Endothelial cell of umbilical vein (primary cell): ENCODE measurements at regions not wholly inside any gene's neighbourhood (a gene's known extent, or its start where the extent isn't known, plus 50 kb on each side); places are given as distances from the start of the nearest gene placed in this dataset.

Experiments used
- CTCF ChIP-seq, 2 donors: IDR thresholded peaks; 1 replicate in 1 of 2; 2 replicates in 1 of 2; pipeline ENCODE4 v1.5.1; 2011; ENCODE audit warnings: low read length in 2 of 2, mild to moderate bottlenecking in 2 of 2, moderate library complexity in 2 of 2, control low read depth in 1 of 2, inconsistent platforms in 1 of 2, low read depth in 1 of 2; ENCODE audit not compliant: insufficient read depth in 1 of 2; ENCODE audit errors: extremely low read depth in 1 of 2
- POLR2AphosphoS5 ChIP-seq: IDR thresholded peaks from 2 replicates; pipeline ENCODE4 v1.6.1; 2012; ENCODE audit warnings: low read depth, mild to moderate bottlenecking, control low read depth, low read length, moderate library complexity; ENCODE audit not compliant: insufficient read depth

GRCh38 chr6:15791448-15792181 lies 128.8 kb upstream of the DTNBP1 start:
- TF ChIP-seq CTCF (IDR thresholded peaks at IDR 0.05; ENCODE audit: extremely low read depth in 1 of 2, insufficient read depth in 1 of 2, low read depth in 1 of 2, low read length in 2 of 2) (no peak), POLR2AphosphoS5 (no peak)
